ENCODE measurements at regions not wholly inside any gene's neighbourhood (a gene's known extent, or its start where the extent isn't known, plus 50 kb on each side); places are given as distances from the start of the nearest gene placed in this dataset.
"Not testable (repeated sequence)": the region's sequence is repeated elsewhere in the genome, so short reads cannot be mapped to it uniquely, and the experiment has no call there.

GRCh38 chr7:25598765-25599164 is 370.5 kb upstream of the NPVF start:
- Histone ChIP-seq H3K9me3 (no peaks in the 10 kb centered on the region), H3K27me3 (peaks cover 30% of the 10 kb centered on the region), H3K4me1 (ENCODE audit: control insufficient read depth in 1 of 2, insufficient read depth in 1 of 2, low read depth in 1 of 2, low read length in 1 of 2) (no peaks in the 10 kb centered on the region), H3K36me3 (no peaks in the 10 kb centered on the region), H3K4me3 (ENCODE audit: low read depth in 1 of 2, low read length in 1 of 2) (no peak overlapping the region), H3K27ac (no peak overlapping the region)
- TF ChIP-seq CTCF (IDR thresholded peaks at IDR 0.05), result no peak

- TF ChIP-seq CTCF (IDR thresholded peaks at IDR 0.05), result no peak
- H3K4me3 ChIP-seq (ENCODE audit: low read depth in 1 of 2, low read length in 1 of 2), result no peak overlapping the region
- H3K4me1 ChIP-seq (ENCODE audit: control insufficient read depth in 1 of 2, insufficient read depth in 1 of 2, low read depth in 1 of 2, low read length in 1 of 2), result no peaks in the 10 kb centered on the region
- H3K27me3 ChIP-seq, result peaks cover 30% of the 10 kb centered on the region
- no peaks in the 10 kb centered on the region for H3K9me3 ChIP-seq
- no peaks in the 10 kb centered on the region for H3K36me3 ChIP-seq
- no peak overlapping the region for H3K27ac ChIP-seq
Measured at GRCh38 chr7:25600262-25600920, 372.1 kb upstream of the NPVF start.

- not testable (repeated sequence) for H3K36me3 ChIP-seq; H3K4me1 ChIP-seq (ENCODE audit: control insufficient read depth in 1 of 2, insufficient read depth in 1 of 2, low read depth in 1 of 2, low read length in 1 of 2); H3K9me3 ChIP-seq; H3K27ac ChIP-seq; H3K4me3 ChIP-seq (ENCODE audit: low read depth in 1 of 2, low read length in 1 of 2)
- H3K27me3 ChIP-seq, result peaks cover 30% of the 10 kb centered on the region
Measured at GRCh38 chr7:25602730-25603426, 374.6 kb upstream of the NPVF start.

GRCh38 chr7:25603427-25603740 is 375.1 kb upstream of the NPVF start:
- not testable (repeated sequence) for H3K4me1 ChIP-seq (ENCODE audit: control insufficient read depth in 1 of 2, insufficient read depth in 1 of 2, low read depth in 1 of 2, low read length in 1 of 2); H3K9me3 ChIP-seq; H3K4me3 ChIP-seq (ENCODE audit: low read depth in 1 of 2, low read length in 1 of 2); H3K27ac ChIP-seq; H3K36me3 ChIP-seq
- peaks cover 30% of the 10 kb centered on the region for H3K27me3 ChIP-seq

- TF ChIP-seq CTCF (IDR thresholded peaks at IDR 0.05), result no peak
- H3K27me3 ChIP-seq, result peaks cover 10% of the 10 kb centered on the region
- H3K9me3 ChIP-seq, result no peaks in the 10 kb centered on the region
- no peak overlapping the region for H3K27ac ChIP-seq
- H3K36me3 ChIP-seq, result no peaks in the 10 kb centered on the region
- H3K4me3 ChIP-seq (ENCODE audit: low read depth in 1 of 2, low read length in 1 of 2), result no peak overlapping the region
- H3K4me1 ChIP-seq (ENCODE audit: control insufficient read depth in 1 of 2, insufficient read depth in 1 of 2, low read depth in 1 of 2, low read length in 1 of 2), result no peaks in the 10 kb centered on the region
Measured at GRCh38 chr7:25611196-25611595, 382.9 kb upstream of the NPVF start.

- TF ChIP-seq CTCF (IDR thresholded peaks at IDR 0.05), result no peak
- Histone ChIP-seq H3K4me1 (ENCODE audit: control insufficient read depth in 1 of 2, insufficient read depth in 1 of 2, low read depth in 1 of 2, low read length in 1 of 2) (no peaks in the 10 kb centered on the region), H3K9me3 (no peaks in the 10 kb centered on the region), H3K4me3 (ENCODE audit: low read depth in 1 of 2, low read length in 1 of 2) (no peak overlapping the region), H3K36me3 (no peaks in the 10 kb centered on the region), H3K27me3 (peaks cover 10% of the 10 kb centered on the region), H3K27ac (no peak overlapping the region)
Measured at GRCh38 chr7:25613912-25614311, 385.6 kb upstream of the NPVF start.

Data from neutrophil (primary cell).